ENCODE measurements at regions not wholly inside any gene's neighbourhood (a gene's known extent, or its start where the extent isn't known, plus 50 kb on each side); places are given as distances from the start of the nearest gene placed in this dataset.

- Histone ChIP-seq H3K79me2 (ENCODE audit: control insufficient read depth, insufficient read depth, low read length) (no peaks in the 10 kb centered on the region), H3K9me1 (ENCODE audit: control insufficient read depth, insufficient read depth, low read length) (no peaks in the 10 kb centered on the region), H3K9ac (ENCODE audit: insufficient read depth in 1 of 2, low read depth in 2 of 2, low read length in 2 of 2) (no peak overlapping the region), H3K27ac (ENCODE audit: extremely low read depth, low read depth, low read length) (no peak overlapping the region), H2AFZ (ENCODE audit: low read depth, low read length) (no peak overlapping the region), H3K4me1 (replicated peaks in 1 of 2; ENCODE audit: control insufficient read depth in 2 of 2, insufficient read depth in 2 of 2, low read length in 2 of 2) (no peaks in the 10 kb centered on the region; a peak in 1 of 5 replicates), H3K4me3 (no peak overlapping the region), H3K36me3 (ENCODE audit: control insufficient read depth, insufficient read depth, low read length) (no peaks in the 10 kb centered on the region), H3K27me3 (ENCODE audit: control insufficient read depth in 2 of 2, insufficient read depth in 2 of 2, low read length in 2 of 2) (peaks cover 35 to 53% of the 10 kb centered on the region in 2 experiments), H3K4me2 (ENCODE audit: insufficient read depth, low read length) (no peak overlapping the region), H4K20me1 (replicated peaks; ENCODE audit: control insufficient read depth, insufficient read depth, low read length) (no peaks in the 10 kb centered on the region), H3K9me3 (replicated peaks; ENCODE audit: control insufficient read depth, insufficient read depth, low read depth, low read length) (no peaks in the 10 kb centered on the region)
- POLR2A ChIA-PET = interaction anchor here (0.6 kb wide), 1 partner anchor 25 kb away, joined by 3 read pairs; no protein-coding TSS in a partner anchor
- TF ChIP-seq HEY1 (CRISPR knock-in tag; IDR thresholded peaks at IDR 0.05; ENCODE audit: borderline replicate concordance) (no peak), NCOA6 (IDR thresholded peaks at IDR 0.05) (no peak), ZNF274 (IDR thresholded peaks at IDR 0.05; ENCODE audit: borderline replicate concordance, low read depth, low read length) (no peak), STAT6 (CRISPR knock-in tag; IDR thresholded peaks at IDR 0.05) (no peak), ZNF444 (CRISPR knock-in tag; IDR thresholded peaks at IDR 0.05) (no peak), E2F8 (IDR thresholded peaks at IDR 0.05; ENCODE audit: low read depth, partially characterized antibody) (no peak)
- 2% methylated on average over 3 of the region's 3 CpGs for WGBS (ENCODE audit: insufficient coverage, low coverage, missing lambda C conversion rate)
- no peak for FAIRE-seq
- CTCF ChIA-PET (ENCODE audit: low intra/inter-chr PET ratio) = no interaction called here
- no peak for DNase-seq (ENCODE audit: extremely low read depth in 1 of 4, low spot score in 3 of 4)
- no peak for ATAC-seq
- no TSS peak for BruUV-seq (replicated peaks)
- intact Hi-C loops (cut with micrococcal nuclease) (loop anchor here (2.0 kb wide), 1 partner anchor 55 kb away; no protein-coding TSS in a partner anchor), in situ Hi-C loops (cut with MboI) (no loop called here)
Measured at GRCh38 chr1:110262296-110262695, 52.2 kb downstream of the KCNC4 start.

All from K562 (cell line).